ENCODE measurements at regions not wholly inside any gene's neighbourhood (a gene's known extent, or its start where the extent isn't known, plus 50 kb on each side); places are given as distances from the start of the nearest gene placed in this dataset.

- H3K4me2 ChIP-seq (ENCODE audit: low read depth, low read length, poor library complexity, severe bottlenecking), result no peak overlapping the region
Observed at GRCh38 chr1:181160322-181160721, 71.8 kb downstream of the IER5 start.

GRCh38 chr1:181160998-181161870, 72.7 kb downstream of the IER5 start:
- no peak for TF ChIP-seq EZH2phosphoT487 (IDR thresholded peaks at IDR 0.05; ENCODE audit: borderline replicate concordance)
- TF ChIP-seq, protein P1, sequence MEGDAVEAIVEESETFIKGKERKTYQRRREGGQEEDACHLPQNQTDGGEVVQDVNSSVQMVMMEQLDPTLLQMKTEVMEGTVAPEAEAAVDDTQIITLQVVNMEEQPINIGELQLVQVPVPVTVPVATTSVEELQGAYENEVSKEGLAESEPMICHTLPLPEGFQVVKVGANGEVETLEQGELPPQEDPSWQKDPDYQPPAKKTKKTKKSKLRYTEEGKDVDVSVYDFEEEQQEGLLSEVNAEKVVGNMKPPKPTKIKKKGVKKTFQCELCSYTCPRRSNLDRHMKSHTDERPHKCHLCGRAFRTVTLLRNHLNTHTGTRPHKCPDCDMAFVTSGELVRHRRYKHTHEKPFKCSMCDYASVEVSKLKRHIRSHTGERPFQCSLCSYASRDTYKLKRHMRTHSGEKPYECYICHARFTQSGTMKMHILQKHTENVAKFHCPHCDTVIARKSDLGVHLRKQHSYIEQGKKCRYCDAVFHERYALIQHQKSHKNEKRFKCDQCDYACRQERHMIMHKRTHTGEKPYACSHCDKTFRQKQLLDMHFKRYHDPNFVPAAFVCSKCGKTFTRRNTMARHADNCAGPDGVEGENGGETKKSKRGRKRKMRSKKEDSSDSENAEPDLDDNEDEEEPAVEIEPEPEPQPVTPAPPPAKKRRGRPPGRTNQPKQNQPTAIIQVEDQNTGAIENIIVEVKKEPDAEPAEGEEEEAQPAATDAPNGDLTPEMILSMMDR (conservative IDR thresholded peaks at IDR 0.05; ENCODE audit: low read length), result no peak
- Histone ChIP-seq H3F3A (ENCODE audit: low read depth) (peaks cover 6% of the 10 kb centered on the region; the same call in 1 of the 2 replicates), H3K27me3 (ENCODE audit: insufficient read depth, low read length, poor library complexity, severe bottlenecking) (no peaks in the 10 kb centered on the region), H3K9ac (ENCODE audit: low read depth, low read length, poor library complexity, severe bottlenecking) (no peak overlapping the region), H4K20me1 (ENCODE audit: insufficient read depth, low read length, poor library complexity, severe bottlenecking) (no peaks in the 10 kb centered on the region), H3K36me3 (ENCODE audit: insufficient read depth, low read length) (no peaks in the 10 kb centered on the region), H3K9me3 (ENCODE audit: insufficient read depth, low read depth, low read length) (peaks cover 13% of the 10 kb centered on the region; the same call in 1 of the 2 replicates), H2AFZ (ENCODE audit: low read length) (no peak overlapping the region), H3K4me3 (ENCODE audit: low read length, poor library complexity, severe bottlenecking) (no peak overlapping the region), H3K9me2 (replicated peaks; ENCODE audit: low read depth, low read length) (no peaks in the 10 kb centered on the region), H3K4me1 (ENCODE audit: insufficient read depth, low read length, poor library complexity, severe bottlenecking) (peaks cover 23% of the 10 kb centered on the region), H3K4me2 (ENCODE audit: low read depth, low read length, poor library complexity, severe bottlenecking) (peak overlapping the region; percentile 30), H3K79me2 (ENCODE audit: insufficient read depth, low read length) (no peaks in the 10 kb centered on the region)

More at GRCh38 chr1:181160322-181160721, 71.8 kb downstream of the IER5 start:
- Histone ChIP-seq H3K4me1 (ENCODE audit: insufficient read depth, low read length, poor library complexity, severe bottlenecking) (peaks cover 21% of the 10 kb centered on the region), H2AFZ (ENCODE audit: low read length) (no peak overlapping the region), H3K9ac (ENCODE audit: low read depth, low read length, poor library complexity, severe bottlenecking) (no peak overlapping the region), H3K9me2 (replicated peaks; ENCODE audit: low read depth, low read length) (no peaks in the 10 kb centered on the region), H3K9me3 (ENCODE audit: insufficient read depth, low read depth, low read length) (peaks cover 13% of the 10 kb centered on the region; the same call in 1 of the 2 replicates), H3K79me2 (ENCODE audit: insufficient read depth, low read length) (no peaks in the 10 kb centered on the region), H3K36me3 (ENCODE audit: insufficient read depth, low read length) (no peaks in the 10 kb centered on the region), H3K4me3 (ENCODE audit: low read length, poor library complexity, severe bottlenecking) (no peak overlapping the region), H3F3A (ENCODE audit: low read depth) (peaks cover 6% of the 10 kb centered on the region; the same call in 1 of the 2 replicates), H4K20me1 (ENCODE audit: insufficient read depth, low read length, poor library complexity, severe bottlenecking) (no peaks in the 10 kb centered on the region), H3K27me3 (ENCODE audit: insufficient read depth, low read length, poor library complexity, severe bottlenecking) (no peaks in the 10 kb centered on the region)
- no peak for TF ChIP-seq EZH2phosphoT487 (IDR thresholded peaks at IDR 0.05; ENCODE audit: borderline replicate concordance)

- H3F3A ChIP-seq (ENCODE audit: low read depth), result peaks cover 6% of the 10 kb centered on the region; the same call in 1 of the 2 replicates
- no peak overlapping the region for H2AFZ ChIP-seq (ENCODE audit: low read length)
- H3K9me2 ChIP-seq (replicated peaks; ENCODE audit: low read depth, low read length), result no peaks in the 10 kb centered on the region
- H3K36me3 ChIP-seq (ENCODE audit: insufficient read depth, low read length), result no peaks in the 10 kb centered on the region
- TF ChIP-seq, protein P1 (conservative IDR thresholded peaks at IDR 0.05; ENCODE audit: low read length), result no peak
- no peak for TF ChIP-seq EZH2phosphoT487 (IDR thresholded peaks at IDR 0.05; ENCODE audit: borderline replicate concordance)
- peaks cover 13% of the 10 kb centered on the region; the same call in 1 of the 2 replicates for H3K9me3 ChIP-seq (ENCODE audit: insufficient read depth, low read depth, low read length)
- H3K9ac ChIP-seq (ENCODE audit: low read depth, low read length, poor library complexity, severe bottlenecking), result no peak overlapping the region
- no peaks in the 10 kb centered on the region for H3K27me3 ChIP-seq (ENCODE audit: insufficient read depth, low read length, poor library complexity, severe bottlenecking)
- H3K4me2 ChIP-seq (ENCODE audit: low read depth, low read length, poor library complexity, severe bottlenecking), result no peak overlapping the region
- H4K20me1 ChIP-seq (ENCODE audit: insufficient read depth, low read length, poor library complexity, severe bottlenecking), result no peaks in the 10 kb centered on the region
- no peak overlapping the region for H3K4me3 ChIP-seq (ENCODE audit: low read length, poor library complexity, severe bottlenecking)
- H3K79me2 ChIP-seq (ENCODE audit: insufficient read depth, low read length), result no peaks in the 10 kb centered on the region
- H3K4me1 ChIP-seq (ENCODE audit: insufficient read depth, low read length, poor library complexity, severe bottlenecking), result peaks cover 20% of the 10 kb centered on the region
Observed at GRCh38 chr1:181163662-181164061, 75.2 kb downstream of the IER5 start.

Measured in Loucy (cell line).